HCT116 (cell line): ENCODE measurements at regions not wholly inside any gene's neighbourhood (a gene's known extent, or its start where the extent isn't known, plus 50 kb on each side); places are given as distances from the start of the nearest gene placed in this dataset.

Experiments
- ATAC-seq: fragments of 200-7000 bp; cut with Tn5 transposase; 2 replicates; pipeline ENCODE4 v1.9.1; 2020; ENCODE audit warnings: mild to moderate bottlenecking, moderate library complexity
- BruUV-seq: library from RNA; stranded (reverse); fragments of 400-500 nt; replicated peaks from 2 replicates; lab custom pipeline; 2021; lab: Mats Ljungman, UMichigan
- CTCF ChIA-PET: fragments of 300-600 bp; sonication (Branson Sonifier 250); formaldehyde crosslinking; loops from one replicate; lab custom pipeline; 2021; ENCODE audit warnings: antibody characterized with exemption; lab: Charles Lee
- POLR2A ChIA-PET: fragments of 300-600, 350-600 bp; sonication (Branson Sonifier 250); formaldehyde crosslinking; loops from one replicate; lab custom pipeline; 2021; ENCODE audit warnings: antibody characterized with exemption; lab: Charles Lee
- RAD21 ChIA-PET, 2 experiments: fragments of 300-600 bp; sonication (Branson Sonifier 250); formaldehyde crosslinking; loops; one replicate each; lab custom pipeline; 2023; ENCODE audit warnings: low total read pairs in 2 of 2; ENCODE audit not compliant: uncharacterized antibody in 2 of 2, unreplicated experiment in 2 of 2, low non-redundant PET in 1 of 2; lab: Charles Lee
- DNase-seq: peaks from one replicate; pipeline ENCODE4 v3.0.0-alpha.2; 2010; ENCODE audit warnings: low read depth, low spot score
- H2AFZ ChIP-seq: fragments of 200-600 bp; shearing (Covaris generic), sonication (generic); 2 replicates; pipeline ENCODE4 v1.6.1; 2017; ENCODE audit warnings: low read depth, mixed run types, mixed read lengths, antibody characterized with exemption, low read length; ENCODE audit not compliant: poor library complexity, severe bottlenecking
- H3K27ac ChIP-seq: 2 replicates; pipeline ENCODE4 v1.5.1; 2012; ENCODE audit warnings: low read depth, low read length
- H3K27me3 ChIP-seq: fragments of 200-600 bp; sonication (generic); 2 replicates; pipeline ENCODE4 v1.6.1; 2016; ENCODE audit warnings: mixed run types, low read length, mixed read lengths; ENCODE audit not compliant: insufficient read depth
- H3K36me3 ChIP-seq, 2 experiments: fragments of 200-500 bp in 1 of 2; fragments of 200-600 bp in 1 of 2; sonication (Bioruptor generic) in 1 of 2; sonication (generic) in 1 of 2; 2 replicates each; pipeline versions ENCODE4 v1.5.1 to v1.6.1; 2014 to 2016; ENCODE audit warnings: low read length in 2 of 2, inconsistent platforms in 1 of 2, mixed read lengths in 1 of 2, mixed run types in 1 of 2; ENCODE audit not compliant: insufficient read depth in 2 of 2, control insufficient read depth in 1 of 2
- H3K4me1 ChIP-seq, 2 experiments: fragments of 200-600 bp in 1 of 2; sonication (generic) in 1 of 2; 2 replicates each; pipeline versions ENCODE4 v1.5.1 to v1.6.1; 2012 to 2017; ENCODE audit warnings: low read length in 2 of 2, inconsistent platforms in 1 of 2, mild to moderate bottlenecking in 1 of 2, mixed read lengths in 1 of 2, mixed run types in 1 of 2, moderate library complexity in 1 of 2; ENCODE audit not compliant: insufficient read depth in 2 of 2, control insufficient read depth in 1 of 2
- H3K4me2 ChIP-seq: fragments of 200-600 bp; sonication (generic); 2 replicates; pipeline ENCODE4 v1.6.1; 2017; ENCODE audit warnings: mixed run types, low read length, mixed read lengths
- H3K4me3 ChIP-seq, 2 experiments: fragments of 200-600 bp in 1 of 2; sonication (generic) in 1 of 2; replicated peaks in 1 of 2; 2 replicates each; pipeline ENCODE4 v1.5.1; 2011 to 2016; ENCODE audit warnings: low read length in 2 of 2, control low read depth in 1 of 2, low read depth in 1 of 2, mild to moderate bottlenecking in 1 of 2, mixed read lengths in 1 of 2, mixed run types in 1 of 2
- H3K79me2 ChIP-seq: fragments of 200-600 bp; sonication (generic); 2 replicates; pipeline ENCODE4 v1.6.1; 2017; ENCODE audit warnings: mild to moderate bottlenecking, mixed run types, low read length, moderate library complexity, mixed read lengths; ENCODE audit not compliant: insufficient read depth
- H3K9ac ChIP-seq: fragments of 200-600 bp; sonication (generic); 2 replicates; pipeline ENCODE4 v1.6.1; 2016; ENCODE audit warnings: low read length, mixed read lengths
- H3K9me2 ChIP-seq: fragments of 200-600 bp; sonication (generic), shearing (Covaris generic); 2 replicates; pipeline ENCODE4 v1.6.1; 2017; ENCODE audit warnings: mixed run types, mild to moderate bottlenecking, moderate library complexity; ENCODE audit not compliant: insufficient read depth
- H3K9me3 ChIP-seq, 2 experiments: fragments of 200-500 bp in 1 of 2; fragments of 200-600 bp in 1 of 2; sonication (Bioruptor generic) in 1 of 2; sonication (generic) in 1 of 2; 2 replicates each; pipeline ENCODE4 v1.6.1; 2014 to 2017; ENCODE audit warnings: low read length in 2 of 2, mixed read lengths in 2 of 2, inconsistent platforms in 1 of 2, low read depth in 1 of 2, mild to moderate bottlenecking in 1 of 2, mixed run types in 1 of 2, moderate library complexity in 1 of 2; ENCODE audit not compliant: control insufficient read depth in 1 of 2, insufficient read depth in 1 of 2
- H4K20me1 ChIP-seq: fragments of 200-600 bp; sonication (generic), shearing (Covaris generic); 2 replicates; pipeline ENCODE4 v1.6.1; 2017; ENCODE audit warnings: mixed run types, mild to moderate bottlenecking, moderate library complexity; ENCODE audit not compliant: insufficient read depth
- EGR1 ChIP-seq: IDR thresholded peaks from 2 replicates; pipeline ENCODE4 v1.6.1; 2012; ENCODE audit warnings: low read depth
- ELF1 ChIP-seq: IDR thresholded peaks from 2 replicates; pipeline ENCODE4 v1.6.1; 2012; ENCODE audit warnings: low read depth, borderline replicate concordance
- EZH2 ChIP-seq: fragments of 200-600 bp; sonication (generic); IDR thresholded peaks from 2 replicates; pipeline ENCODE4 v1.6.1; 2017; ENCODE audit warnings: antibody characterized with exemption, mixed run types
- EZH2phosphoT487 ChIP-seq: fragments of 200-600 bp; IDR thresholded peaks from 2 replicates; pipeline ENCODE4 v1.6.1; 2018; ENCODE audit warnings: antibody characterized with exemption, borderline replicate concordance
- JUND ChIP-seq: IDR thresholded peaks from 2 replicates; pipeline ENCODE4 v1.6.1; 2012
- POLR2A ChIP-seq: IDR thresholded peaks from 2 replicates; pipeline ENCODE4 v1.7.0; 2011; ENCODE audit warnings: borderline replicate concordance; ENCODE audit not compliant: insufficient read depth, insufficient read length; ENCODE audit errors: extremely low read depth
- POLR2AphosphoS5 ChIP-seq: IDR thresholded peaks from 2 replicates; pipeline ENCODE4 v1.6.1; 2011; ENCODE audit warnings: mild to moderate bottlenecking, low read depth, low read length, moderate library complexity
- RAD21 ChIP-seq: IDR thresholded peaks from 2 replicates; pipeline ENCODE4 v1.6.1; 2012; ENCODE audit warnings: low read depth, mild to moderate bottlenecking
- SP1 ChIP-seq: IDR thresholded peaks from 2 replicates; pipeline ENCODE4 v1.6.1; 2012; ENCODE audit warnings: low read depth
- SRF ChIP-seq: IDR thresholded peaks from 2 replicates; pipeline ENCODE4 v1.6.1; 2012; ENCODE audit warnings: low read depth
- TCF7L2 ChIP-seq: IDR thresholded peaks from 2 replicates; pipeline ENCODE4 v1.7.0; 2011; ENCODE audit warnings: borderline replicate concordance, inconsistent platforms; ENCODE audit not compliant: insufficient read depth, insufficient read length; ENCODE audit errors: extremely low read depth
- YY1 ChIP-seq: IDR thresholded peaks from 2 replicates; pipeline ENCODE4 v1.6.1; 2011; ENCODE audit warnings: low read length, low read depth, moderate library complexity, mild to moderate bottlenecking; ENCODE audit not compliant: insufficient replicate concordance; ENCODE audit errors: extremely low read depth
- ZNF274 ChIP-seq: fragments of 200-500 bp; sonication (Bioruptor generic); IDR thresholded peaks from 2 replicates; pipeline ENCODE4 v1.6.1; 2014; ENCODE audit warnings: mild to moderate bottlenecking, low read depth, low read length, inconsistent platforms
- intact Hi-C: fragments of 100-400 bp; cut with micrococcal nuclease; formaldehyde crosslinking; loops from 2 replicates; pipeline ENCODE4 v1.10.0; 2022
- TF ChIP-seq, protein P1 (sequence below): IDR thresholded peaks from 2 replicates; pipeline ENCODE4 v1.6.1; 2012
- TF ChIP-seq, protein P2 (sequence below), 3 experiments: fragments of 200-600 bp in 1 of 3; sonication (generic) in 1 of 3; IDR thresholded peaks in 2 of 3; conservative IDR thresholded peaks in 1 of 3; 2 replicates each; pipeline ENCODE4 v1.5.1; 2012 to 2017; ENCODE audit warnings: low read depth in 2 of 3, low read length in 2 of 3, antibody characterized with exemption in 1 of 3, borderline replicate concordance in 1 of 3, control low read depth in 1 of 3, mild to moderate bottlenecking in 1 of 3, mixed read lengths in 1 of 3, mixed run types in 1 of 3, moderate library complexity in 1 of 3; ENCODE audit not compliant: insufficient read depth in 1 of 3

GRCh38 chr6:130752267-130752666, 74.9 kb upstream of the SMLR1 start:
- no TSS peak for BruUV-seq
- no peaks in the 10 kb centered on the region for H3K4me1 ChIP-seq
- H3K79me2 ChIP-seq, result no peaks in the 10 kb centered on the region
- peaks cover 3 to 7% of the 10 kb centered on the region in 2 experiments; a peak in 1 of 4 replicates for H3K9me3 ChIP-seq
- TF ChIP-seq RAD21 (no peak), EZH2 (no peak), YY1 (no peak), JUND (no peak), ZNF274 (no peak), SRF (no peak), EGR1 (no peak), SP1 (no peak), POLR2A (no peak), EZH2phosphoT487 (no peak), POLR2AphosphoS5 (no peak), TCF7L2 (no peak), ELF1 (no peak)
- TF ChIP-seq, protein P1, sequence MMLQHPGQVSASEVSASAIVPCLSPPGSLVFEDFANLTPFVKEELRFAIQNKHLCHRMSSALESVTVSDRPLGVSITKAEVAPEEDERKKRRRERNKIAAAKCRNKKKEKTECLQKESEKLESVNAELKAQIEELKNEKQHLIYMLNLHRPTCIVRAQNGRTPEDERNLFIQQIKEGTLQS, result no peak
- TF ChIP-seq, protein P2, sequence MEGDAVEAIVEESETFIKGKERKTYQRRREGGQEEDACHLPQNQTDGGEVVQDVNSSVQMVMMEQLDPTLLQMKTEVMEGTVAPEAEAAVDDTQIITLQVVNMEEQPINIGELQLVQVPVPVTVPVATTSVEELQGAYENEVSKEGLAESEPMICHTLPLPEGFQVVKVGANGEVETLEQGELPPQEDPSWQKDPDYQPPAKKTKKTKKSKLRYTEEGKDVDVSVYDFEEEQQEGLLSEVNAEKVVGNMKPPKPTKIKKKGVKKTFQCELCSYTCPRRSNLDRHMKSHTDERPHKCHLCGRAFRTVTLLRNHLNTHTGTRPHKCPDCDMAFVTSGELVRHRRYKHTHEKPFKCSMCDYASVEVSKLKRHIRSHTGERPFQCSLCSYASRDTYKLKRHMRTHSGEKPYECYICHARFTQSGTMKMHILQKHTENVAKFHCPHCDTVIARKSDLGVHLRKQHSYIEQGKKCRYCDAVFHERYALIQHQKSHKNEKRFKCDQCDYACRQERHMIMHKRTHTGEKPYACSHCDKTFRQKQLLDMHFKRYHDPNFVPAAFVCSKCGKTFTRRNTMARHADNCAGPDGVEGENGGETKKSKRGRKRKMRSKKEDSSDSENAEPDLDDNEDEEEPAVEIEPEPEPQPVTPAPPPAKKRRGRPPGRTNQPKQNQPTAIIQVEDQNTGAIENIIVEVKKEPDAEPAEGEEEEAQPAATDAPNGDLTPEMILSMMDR (IDR thresholded peaks at IDR 0.05 in 2 of 3, conservative IDR thresholded peaks at IDR 0.05 in 1 of 3; ENCODE audit: borderline replicate concordance in 1 of 3, insufficient read depth in 1 of 3, low read depth in 2 of 3, low read length in 2 of 3), result no peak
- TF ChIP-seq, all 23 proteins: peak for 0
- no peak overlapping the region for H3K4me3 ChIP-seq
- RAD21 ChIA-PET, result no interaction called here
- POLR2A ChIA-PET, result no interaction called here
- ATAC-seq, result no peak
- no peaks in the 10 kb centered on the region for H3K27me3 ChIP-seq
- H3K27ac ChIP-seq, result no peak overlapping the region
- H2AFZ ChIP-seq, result no peak overlapping the region
- H3K9ac ChIP-seq, result no peak overlapping the region
- H4K20me1 ChIP-seq, result no peaks in the 10 kb centered on the region
- no peak for DNase-seq
- no peaks in the 10 kb centered on the region for H3K36me3 ChIP-seq
- intact Hi-C loops, result no loop called here
- CTCF ChIA-PET, result no interaction called here
- H3K9me2 ChIP-seq, result no peaks in the 10 kb centered on the region
- H3K4me2 ChIP-seq, result no peak overlapping the region
